Esophagus muscularis mucosa (tissue), 4 donors: ENCODE measurements at regions not wholly inside any gene's neighbourhood (a gene's known extent, or its start where the extent isn't known, plus 50 kb on each side); places are given as distances from the start of the nearest gene placed in this dataset.

Source experiments
- DNase-seq: peaks from one replicate; pipeline ENCODE4 v3.0.0-alpha.2; 2017; ENCODE audit errors: extremely low spot score
- H3K27ac ChIP-seq, 4 donors: fragments of 200-600 bp; sonication (generic); replicated peaks in 1 of 4; 1 replicate in 3 of 4; 2 replicates in 1 of 4; pipeline ENCODE4 v1.5.1; 2016 to 2019; ENCODE audit warnings: mild to moderate bottlenecking in 1 of 4
- H3K27me3 ChIP-seq, 4 donors: fragments of 200-600 bp; sonication (generic); one replicate each; pipeline versions ENCODE4 v1.5.1 to v1.6.0; 2016 to 2019
- H3K36me3 ChIP-seq, 4 donors: fragments of 200-600 bp; sonication (generic); one replicate each; pipeline ENCODE4 v1.5.1; 2016 to 2019
- H3K4me1 ChIP-seq, 4 donors: fragments of 200-600 bp; sonication (generic); one replicate each; pipeline ENCODE4 v1.5.1; 2016 to 2019
- H3K4me3 ChIP-seq, 4 donors: fragments of 200-600 bp; sonication (generic); 1 replicate in 2 of 4; 2 replicates in 2 of 4; pipeline ENCODE4 v1.5.1; 2016 to 2019; ENCODE audit warnings: mild to moderate bottlenecking in 4 of 4, moderate library complexity in 1 of 4
- H3K9me3 ChIP-seq, 4 donors: fragments of 200-600 bp; sonication (generic); 1 replicate in 3 of 4; 2 replicates in 1 of 4; pipeline ENCODE4 v1.5.1; 2016 to 2019
- CTCF ChIP-seq, 3 experiments: fragments of 200-600 bp in 2 of 3; fragments of 450-650 bp in 1 of 3; sonication (generic) in 2 of 3; IDR thresholded peaks; one replicate each; pipeline ENCODE4 v1.5.1; 2017 to 2019; ENCODE audit warnings: antibody characterized with exemption in 3 of 3, mild to moderate bottlenecking in 2 of 3, moderate library complexity in 1 of 3
- EP300 ChIP-seq: sonication (generic); formaldehyde crosslinking; IDR thresholded peaks from one replicate; pipeline ENCODE4 v1.6.1; 2017; ENCODE audit warnings: antibody characterized with exemption
- POLR2A ChIP-seq: fragments of 450-650 bp; IDR thresholded peaks from one replicate; pipeline ENCODE4 v1.6.1; 2017; ENCODE audit warnings: antibody characterized with exemption, moderate library complexity, mild to moderate bottlenecking, low read depth
- POLR2AphosphoS5 ChIP-seq, 2 donors: sonication (generic); formaldehyde crosslinking; IDR thresholded peaks; one replicate each; pipeline ENCODE4 v1.6.1; 2017; ENCODE audit warnings: antibody characterized with exemption in 2 of 2
- WGBS: methylation state at CpG from one replicate; pipeline ENCODE4 v1.1.5; 2018; 5-methylcytosine and 5-hydroxymethylcytosine counted together
- intact Hi-C: fragments of 100-400 bp; cut with DNase I; formaldehyde crosslinking; loops from one replicate; pipeline ENCODE4 v1.15.1; 2023

GRCh38 chr7:423312-424260, 96.1 kb downstream of the PDGFA start:
- intact Hi-C loops: no loop called here
- WGBS: 78% methylated on average over 14 of the region's 28 CpGs
- DNase-seq: no peak

GRCh38 chr7:424301-424935, 95.2 kb downstream of the PDGFA start:
- intact Hi-C loops: no loop called here
- Histone ChIP-seq H3K4me3 (no peak overlapping the region), H3K27me3 (peaks cover 0 to 36% (median 0%) of the 10 kb centered on the region in 4 donors), H3K27ac (peak overlapping the region in 2 of 4 donors; percentile 38 to 73), H3K9me3 (no peaks in the 10 kb centered on the region), H3K36me3 (no peaks in the 10 kb centered on the region), H3K4me1 (peaks cover 6 to 22% (median 16%) of the 10 kb centered on the region in 4 donors)
- TF ChIP-seq CTCF (IDR thresholded peaks at IDR 0.05) (no peak), EP300 (no peak), POLR2AphosphoS5 (IDR thresholded peaks at IDR 0.05) (no peak), POLR2A (no peak)
- 81% methylated on average over 8 of the region's 9 CpGs for WGBS
- no peak for DNase-seq

More at GRCh38 chr7:423312-424260, 96.1 kb downstream of the PDGFA start:
- Histone ChIP-seq H3K4me3 (no peak overlapping the region), H3K36me3 (no peaks in the 10 kb centered on the region), H3K9me3 (peaks cover 0 to 4% (median under 1%) of the 10 kb centered on the region in 4 donors), H3K27ac (no peak overlapping the region), H3K27me3 (peaks cover 0 to 32% (median 0%) of the 10 kb centered on the region in 4 donors), H3K4me1 (peaks cover 6 to 22% (median 16%) of the 10 kb centered on the region in 4 donors)
- TF ChIP-seq POLR2AphosphoS5 (IDR thresholded peaks at IDR 0.05) (no peak), EP300 (no peak), CTCF (IDR thresholded peaks at IDR 0.05) (no peak), POLR2A (no peak)

- intact Hi-C loops: no loop called here
- Histone ChIP-seq H3K4me1 (peaks cover 6 to 22% (median 16%) of the 10 kb centered on the region in 4 donors), H3K9me3 (no peaks in the 10 kb centered on the region), H3K27me3 (peaks cover 0 to 36% (median 0%) of the 10 kb centered on the region in 4 donors), H3K4me3 (peak overlapping the region in 3 of 4 donors; percentile 14 to 23 (median 22)), H3K27ac (peak overlapping the region in 3 of 4 donors; percentile 48 to 73 (median 61)), H3K36me3 (no peaks in the 10 kb centered on the region)
- no peak for DNase-seq
- 72% methylated on average over 40 of the region's 46 CpGs for WGBS
- no peak for TF ChIP-seq EP300
- no peak for TF ChIP-seq POLR2A
- TF ChIP-seq POLR2AphosphoS5 (IDR thresholded peaks at IDR 0.05): peak; percentile 17 to 31
- no peak for TF ChIP-seq CTCF (IDR thresholded peaks at IDR 0.05)
Observed at GRCh38 chr7:424961-425793, 94.5 kb downstream of the PDGFA start.

GRCh38 chr7:425794-426188, 93.9 kb downstream of the PDGFA start:
- no peak for DNase-seq
- H3K27ac ChIP-seq: peak overlapping the region in 3 of 4 donors; percentile 48 to 73 (median 61)
- H3K4me3 ChIP-seq: peak overlapping the region in 2 of 4 donors; percentile 14 to 23

More at GRCh38 chr7:425794-426188, 93.9 kb downstream of the PDGFA start:
- no peaks in the 10 kb centered on the region for H3K9me3 ChIP-seq
- 48% methylated on average over 16 of the region's 16 CpGs for WGBS
- no peak for TF ChIP-seq POLR2A
- peaks cover 0 to 36% (median 0%) of the 10 kb centered on the region in 4 donors for H3K27me3 ChIP-seq
- no peaks in the 10 kb centered on the region for H3K36me3 ChIP-seq
- peaks cover 6 to 22% (median 16%) of the 10 kb centered on the region in 4 donors for H3K4me1 ChIP-seq
- intact Hi-C loops: no loop called here
